B cell (primary cell): ENCODE measurements at regions not wholly inside any gene's neighbourhood (a gene's known extent, or its start where the extent isn't known, plus 50 kb on each side); places are given as distances from the start of the nearest gene placed in this dataset.

Source experiments
- CTCF ChIP-seq: fragments of 200-600 bp; IDR thresholded peaks from one replicate; pipeline ENCODE4 v1.8.0; 2022; ENCODE audit warnings: antibody characterized with exemption, mild to moderate bottlenecking
- EZH2 ChIP-seq: IDR thresholded peaks from 2 replicates; pipeline ENCODE4 v1.6.1; 2012; ENCODE audit warnings: borderline replicate concordance, low read depth, mild to moderate bottlenecking, moderate library complexity, low read length; ENCODE audit not compliant: insufficient read depth, poor library complexity, severe bottlenecking

- TF ChIP-seq CTCF (no peak), EZH2 (no peak)
These were observed 73.9 kb downstream of the ACTBL2 start for GRCh38 chr5:57408714-57409113.
